ENCODE measurements at regions not wholly inside any gene's neighbourhood (a gene's known extent, or its start where the extent isn't known, plus 50 kb on each side); places are given as distances from the start of the nearest gene placed in this dataset.
A peak's percentile ranks its signal among the peaks of the same experiment; 100 is the strongest.

- TF ChIP-seq CTCF (conservative IDR thresholded peaks at IDR 0.05) (no peak), ZFX (IDR thresholded peaks at IDR 0.05) (no peak)
These were observed 154.4 kb upstream of the ZNF644 start for GRCh38 chr1:91176250-91176649.

GRCh38 chr1:91174734-91175133 lies 152.9 kb upstream of the ZNF644 start:
- TF ChIP-seq ZFX (IDR thresholded peaks at IDR 0.05) (no peak), CTCF (conservative IDR thresholded peaks at IDR 0.05) (no peak)
- no peak overlapping the region for H3K27ac ChIP-seq

More at GRCh38 chr1:91176250-91176649, 154.4 kb upstream of the ZNF644 start:
- no peak overlapping the region for H3K27ac ChIP-seq

- no peak for TF ChIP-seq ZFX (IDR thresholded peaks at IDR 0.05)
- no peak for TF ChIP-seq CTCF (conservative IDR thresholded peaks at IDR 0.05)
- no peak overlapping the region for H3K27ac ChIP-seq
These were observed 151.6 kb upstream of the ZNF644 start for GRCh38 chr1:91173346-91173890.

GRCh38 chr1:91172541-91172940 lies 150.7 kb upstream of the ZNF644 start:
- no peak for TF ChIP-seq ZFX (IDR thresholded peaks at IDR 0.05)
- TF ChIP-seq CTCF (conservative IDR thresholded peaks at IDR 0.05): no peak
- no peak overlapping the region for H3K27ac ChIP-seq

- no peak overlapping the region for H3K27ac ChIP-seq
- TF ChIP-seq CTCF (conservative IDR thresholded peaks at IDR 0.05) (no peak), ZFX (IDR thresholded peaks at IDR 0.05) (no peak)
These were observed 150.1 kb upstream of the ZNF644 start for GRCh38 chr1:91171898-91172297.

GRCh38 chr1:91170571-91170970 lies 148.7 kb upstream of the ZNF644 start:
- H3K27ac ChIP-seq: no peak overlapping the region
- TF ChIP-seq ZFX (IDR thresholded peaks at IDR 0.05): no peak
- no peak for TF ChIP-seq CTCF (conservative IDR thresholded peaks at IDR 0.05)

GRCh38 chr1:91166106-91166712 lies 144.4 kb upstream of the ZNF644 start:
- H3K27ac ChIP-seq: no peak overlapping the region
- TF ChIP-seq ZFX (IDR thresholded peaks at IDR 0.05) (no peak), CTCF (conservative IDR thresholded peaks at IDR 0.05) (peak; percentile 63)
